Mucosa of descending colon (tissue), 3 donors: ENCODE measurements at regions not wholly inside any gene's neighbourhood (a gene's known extent, or its start where the extent isn't known, plus 50 kb on each side); places are given as distances from the start of the nearest gene placed in this dataset.

Source experiments
- ATAC-seq: fragments of 200-7000 bp; cut with Tn5 transposase; one replicate; pipeline ENCODE4 v1.9.1; 2020; ENCODE audit warnings: mild to moderate bottlenecking, moderate library complexity
- DNase-seq, 3 donors: peaks; one replicate each; pipeline ENCODE4 v3.0.0-alpha.2; 2020
- H3K36me3 ChIP-seq: fragments of 200-600 bp; one replicate; pipeline ENCODE4 v1.8.0; 2021; ENCODE audit warnings: low read depth, mild to moderate bottlenecking
- H3K4me1 ChIP-seq: fragments of 200-600 bp; one replicate; pipeline ENCODE4 v1.8.0; 2021; ENCODE audit warnings: low read depth, mild to moderate bottlenecking
- H3K4me3 ChIP-seq: fragments of 200-600 bp; one replicate; pipeline ENCODE4 v1.8.0; 2021; ENCODE audit warnings: mild to moderate bottlenecking
- H3K9me3 ChIP-seq: fragments of 200-600 bp; one replicate; pipeline ENCODE4 v1.8.0; 2021; ENCODE audit warnings: mild to moderate bottlenecking
- CTCF ChIP-seq: fragments of 200-600 bp; IDR thresholded peaks from one replicate; pipeline ENCODE4 v1.8.0; 2022; ENCODE audit warnings: antibody characterized with exemption, mild to moderate bottlenecking
- intact Hi-C, 2 donors: fragments of 100-400 bp; cut with DNase I in 1 of 2; cut with micrococcal nuclease in 1 of 2; formaldehyde crosslinking; loops; one replicate each; pipeline versions ENCODE4 v1.11.0 to v1.11.1; 2022; cut with DNase I, micrococcal nuclease
- donor health status: DM: no; HTN: no; CAD: no; lungs with moderate emphysema.
- donor health status: DM: no; HTN: no; CAD: no.
- donor health status: DM: no; HTN: yes; CAD: no.

- DNase-seq (no peak), ATAC-seq (no peak)
- Histone ChIP-seq H3K9me3 (no peaks in the 10 kb centered on the region), H3K36me3 (no peaks in the 10 kb centered on the region), H3K4me3 (peak overlapping the region; percentile 0), H3K4me1 (no peaks in the 10 kb centered on the region)
- no peak for TF ChIP-seq CTCF
- intact Hi-C loops, result no loop called here
Observed at GRCh38 chr9:31490551-31491106, 893.8 kb upstream of the ACO1 start.

DNA sequence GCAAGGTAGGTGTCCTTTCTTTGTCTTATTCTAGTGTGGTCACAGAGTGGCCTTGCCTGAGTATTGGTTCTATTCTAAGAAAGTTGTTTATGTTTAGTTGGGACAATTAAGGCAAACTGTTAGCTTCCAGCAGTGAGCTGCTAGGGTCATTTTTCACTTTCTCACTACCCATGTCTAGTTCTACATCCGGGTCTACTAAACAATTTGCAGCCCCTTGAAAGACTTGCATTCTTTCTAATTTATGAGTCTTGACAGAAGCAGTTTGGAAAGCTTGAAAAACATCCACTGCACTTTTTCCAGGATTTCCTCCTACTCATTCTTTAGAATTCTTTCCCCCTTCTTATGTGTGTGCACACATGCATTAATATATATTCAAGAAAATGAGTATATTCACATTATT lies 892.2 kb upstream of the ACO1 start:
- DNase-seq (no peak), ATAC-seq (no peak)
- intact Hi-C loops, result no loop called here
- H3K9me3 ChIP-seq, result no peaks in the 10 kb centered on the region
- H3K4me1 ChIP-seq, result no peaks in the 10 kb centered on the region
- TF ChIP-seq CTCF, result no peak
- H3K36me3 ChIP-seq, result no peaks in the 10 kb centered on the region
- H3K4me3 ChIP-seq, result no peak overlapping the region

DNA sequence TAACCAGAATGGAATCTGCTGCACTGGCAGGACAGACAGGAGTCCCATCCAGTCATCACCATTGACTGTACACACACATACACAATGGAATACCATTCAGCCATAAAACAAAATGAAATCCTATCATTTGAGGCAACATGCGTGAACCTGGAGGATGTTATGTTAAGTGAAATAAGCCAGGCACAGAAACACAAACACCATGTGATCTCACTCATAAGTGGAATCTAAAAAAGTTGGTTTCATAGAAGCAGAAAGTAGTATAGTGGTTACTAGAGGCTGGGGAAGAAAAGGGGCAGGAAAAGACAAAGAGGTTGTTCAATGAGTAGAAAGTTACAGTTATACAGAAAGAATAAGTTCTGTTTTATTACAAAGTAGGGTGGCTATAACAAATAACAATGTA lies 884.0 kb upstream of the ACO1 start:
- intact Hi-C loops, result no loop called here
- no peaks in the 10 kb centered on the region for H3K9me3 ChIP-seq
- DNase-seq (no peak), ATAC-seq (no peak)
- H3K36me3 ChIP-seq, result no peaks in the 10 kb centered on the region
- TF ChIP-seq CTCF, result no peak
- no peak overlapping the region for H3K4me3 ChIP-seq
- H3K4me1 ChIP-seq, result no peaks in the 10 kb centered on the region

GRCh38 chr9:31519011-31519410 lies 865.4 kb upstream of the ACO1 start:
- H3K36me3 ChIP-seq, result no peaks in the 10 kb centered on the region
- no peak for DNase-seq
- no peak overlapping the region for H3K4me3 ChIP-seq
- H3K9me3 ChIP-seq, result no peaks in the 10 kb centered on the region
- TF ChIP-seq CTCF, result no peak
- intact Hi-C loops, result no loop called here
- H3K4me1 ChIP-seq, result no peaks in the 10 kb centered on the region
- no peak for ATAC-seq

DNA sequence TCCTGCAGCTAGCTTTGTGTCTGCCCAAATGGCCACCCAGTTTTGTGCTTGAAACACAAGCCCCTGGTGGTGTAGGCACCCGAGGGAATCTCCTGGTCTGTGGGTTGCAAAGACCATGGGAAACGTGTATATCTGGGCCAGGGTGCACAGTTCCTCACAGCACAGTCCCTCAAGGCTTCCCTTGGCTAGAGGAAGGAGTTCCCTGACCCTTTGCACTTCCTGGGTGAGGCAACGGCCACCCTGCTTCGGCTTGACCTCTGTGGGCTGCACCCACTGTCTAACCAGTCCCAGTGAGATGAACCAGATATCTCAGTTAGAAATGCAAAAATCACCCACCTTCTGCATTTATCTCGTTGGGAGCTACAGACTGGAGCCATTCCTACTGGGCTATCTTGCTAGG lies 865.0 kb upstream of the ACO1 start:
- TF ChIP-seq CTCF, result no peak
- DNase-seq (no peak), ATAC-seq (no peak)
- Histone ChIP-seq H3K4me1 (no peaks in the 10 kb centered on the region), H3K9me3 (no peaks in the 10 kb centered on the region), H3K4me3 (no peak overlapping the region), H3K36me3 (no peaks in the 10 kb centered on the region)
- intact Hi-C loops, result no loop called here

DNA sequence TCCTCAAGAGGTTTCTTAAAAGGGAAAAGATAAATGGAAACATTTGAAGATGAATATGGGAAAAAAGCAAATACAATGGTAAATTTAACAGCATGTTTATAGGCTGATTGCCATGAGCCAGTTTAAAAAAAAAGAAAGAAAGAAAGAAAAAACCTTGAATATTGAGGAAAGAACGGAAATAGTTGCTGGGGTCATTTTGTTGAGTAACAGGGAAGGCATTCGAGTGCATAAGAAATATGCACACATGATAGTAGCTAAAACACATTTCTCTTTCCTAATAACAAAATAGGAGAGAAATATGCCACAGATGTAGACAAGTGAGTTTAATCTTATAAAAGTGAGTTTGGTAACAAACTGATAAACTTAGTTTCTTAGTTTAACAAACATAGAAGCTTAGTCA lies 864.6 kb upstream of the ACO1 start:
- Histone ChIP-seq H3K4me1 (no peaks in the 10 kb centered on the region), H3K9me3 (no peaks in the 10 kb centered on the region), H3K36me3 (no peaks in the 10 kb centered on the region), H3K4me3 (no peak overlapping the region)
- no peak for DNase-seq
- no peak for TF ChIP-seq CTCF
- no peak for ATAC-seq
- intact Hi-C loops, result no loop called here
